HEK293T (cell line): ENCODE measurements at regions not wholly inside any gene's neighbourhood (a gene's known extent, or its start where the extent isn't known, plus 50 kb on each side); places are given as distances from the start of the nearest gene placed in this dataset.

ENCODE experiments used
- ARNT ChIP-seq: fragments of 450-650 bp; IDR thresholded peaks from 2 replicates; pipeline ENCODE4 v1.6.1; 2017; ENCODE audit warnings: mild to moderate bottlenecking
- BHLHE40 ChIP-seq: fragments of 450-650 bp; IDR thresholded peaks from 2 replicates; pipeline ENCODE4 v1.6.1; 2016; ENCODE audit warnings: mild to moderate bottlenecking, moderate library complexity, borderline replicate concordance
- FOXK2 ChIP-seq: fragments of 450-650 bp; IDR thresholded peaks from 2 replicates; pipeline ENCODE4 v1.6.1; 2016; ENCODE audit warnings: mild to moderate bottlenecking
- FOXM1 ChIP-seq: fragments of 450-650 bp; IDR thresholded peaks from 2 replicates; pipeline ENCODE4 v1.6.1; 2017; ENCODE audit warnings: mild to moderate bottlenecking, borderline replicate concordance
- L3MBTL2 ChIP-seq: fragments of 450-650 bp; conservative IDR thresholded peaks from 2 replicates; pipeline ENCODE4 v1.6.1; 2016; ENCODE audit warnings: mild to moderate bottlenecking
- SP1 ChIP-seq: fragments of 450-650 bp; IDR thresholded peaks from 2 replicates; pipeline ENCODE4 v1.6.1; 2017
- SUZ12 ChIP-seq: fragments of 450-650 bp; IDR thresholded peaks from 2 replicates; pipeline ENCODE4 v1.6.1; 2016; ENCODE audit warnings: mild to moderate bottlenecking
- TF ChIP-seq, protein P1 (sequence below): fragments of 450-650 bp; IDR thresholded peaks from 2 replicates; pipeline ENCODE4 v1.6.1; 2016

- TF ChIP-seq FOXK2 (no peak), L3MBTL2 (no peak), BHLHE40 (no peak), FOXM1 (no peak), SP1 (no peak), SUZ12 (no peak), ARNT (no peak)
- TF ChIP-seq, protein P1, sequence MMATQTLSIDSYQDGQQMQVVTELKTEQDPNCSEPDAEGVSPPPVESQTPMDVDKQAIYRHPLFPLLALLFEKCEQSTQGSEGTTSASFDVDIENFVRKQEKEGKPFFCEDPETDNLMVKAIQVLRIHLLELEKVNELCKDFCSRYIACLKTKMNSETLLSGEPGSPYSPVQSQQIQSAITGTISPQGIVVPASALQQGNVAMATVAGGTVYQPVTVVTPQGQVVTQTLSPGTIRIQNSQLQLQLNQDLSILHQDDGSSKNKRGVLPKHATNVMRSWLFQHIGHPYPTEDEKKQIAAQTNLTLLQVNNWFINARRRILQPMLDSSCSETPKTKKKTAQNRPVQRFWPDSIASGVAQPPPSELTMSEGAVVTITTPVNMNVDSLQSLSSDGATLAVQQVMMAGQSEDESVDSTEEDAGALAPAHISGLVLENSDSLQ: no peak
Measured at GRCh38 chr11:15651033-15651432, 536.3 kb downstream of the INSC start.
